Trophoblast cell (in vitro differentiated cells and primary cell): ENCODE measurements at regions not wholly inside any gene's neighbourhood (a gene's known extent, or its start where the extent isn't known, plus 50 kb on each side); places are given as distances from the start of the nearest gene placed in this dataset.

Source experiments
- DNase-seq, 2 donors: peaks; one replicate each; pipeline ENCODE4 v3.0.0-alpha.2; 2016
- H2AFZ ChIP-seq: 2 replicates; pipeline ENCODE4 v1.6.1; 2013; ENCODE audit warnings: low read length, moderate library complexity, mild to moderate bottlenecking; ENCODE audit not compliant: insufficient read depth, poor library complexity
- H2AK5ac ChIP-seq: 2 replicates; pipeline ENCODE4 v1.6.1; 2013; ENCODE audit warnings: mild to moderate bottlenecking, low read length
- H2BK120ac ChIP-seq: 2 replicates; pipeline ENCODE4 v1.6.1; 2013; ENCODE audit warnings: low read length, mild to moderate bottlenecking, moderate library complexity; ENCODE audit not compliant: insufficient read depth, poor library complexity
- H2BK12ac ChIP-seq: 2 replicates; pipeline ENCODE4 v1.6.1; 2013; ENCODE audit warnings: mild to moderate bottlenecking, low read length, moderate library complexity
- H2BK5ac ChIP-seq: 2 replicates; pipeline ENCODE4 v1.6.1; 2013; ENCODE audit warnings: low read length, low read depth, moderate library complexity, mild to moderate bottlenecking; ENCODE audit not compliant: poor library complexity
- H3K14ac ChIP-seq: 2 replicates; pipeline ENCODE4 v1.6.1; 2013; ENCODE audit warnings: mild to moderate bottlenecking, low read length
- H3K18ac ChIP-seq: 2 replicates; pipeline ENCODE4 v1.6.1; 2013; ENCODE audit warnings: mild to moderate bottlenecking, low read length
- H3K23ac ChIP-seq: 2 replicates; pipeline ENCODE4 v1.6.1; 2013; ENCODE audit warnings: low read length
- H3K27ac ChIP-seq: 2 replicates; pipeline ENCODE4 v1.5.1; 2013; ENCODE audit warnings: low read depth, mild to moderate bottlenecking, inconsistent platforms, low read length, moderate library complexity
- H3K27me3 ChIP-seq: 2 replicates; pipeline ENCODE4 v1.6.1; 2013; ENCODE audit warnings: inconsistent platforms, mild to moderate bottlenecking, low read length, moderate library complexity; ENCODE audit not compliant: insufficient read depth
- H3K36me3 ChIP-seq, 2 experiments: 1 replicate in 1 of 2; 2 replicates in 1 of 2; pipeline ENCODE4 v1.6.1; 2013; ENCODE audit warnings: low read length in 2 of 2, mild to moderate bottlenecking in 2 of 2, moderate library complexity in 1 of 2; ENCODE audit not compliant: insufficient read depth in 2 of 2, control insufficient read depth in 1 of 2
- H3K4ac ChIP-seq: 2 replicates; pipeline ENCODE4 v1.6.1; 2013; ENCODE audit warnings: low read depth, mild to moderate bottlenecking, low read length, moderate library complexity
- H3K4me1 ChIP-seq, 2 experiments: 1 replicate in 1 of 2; 2 replicates in 1 of 2; pipeline ENCODE4 v1.6.1; 2013; ENCODE audit warnings: low read length in 2 of 2, mild to moderate bottlenecking in 2 of 2, moderate library complexity in 1 of 2; ENCODE audit not compliant: insufficient read depth in 2 of 2, control insufficient read depth in 1 of 2
- H3K4me2 ChIP-seq: 2 replicates; pipeline ENCODE4 v1.6.1; 2013; ENCODE audit warnings: inconsistent platforms, mild to moderate bottlenecking, low read length, moderate library complexity
- H3K4me3 ChIP-seq: 2 replicates; pipeline ENCODE4 v1.5.1; 2013; ENCODE audit warnings: mild to moderate bottlenecking, low read depth, low read length, inconsistent platforms
- H3K79me1 ChIP-seq: one replicate; pipeline ENCODE4 v1.6.1; 2013; ENCODE audit warnings: low read length
- H3K79me2 ChIP-seq: 2 replicates; pipeline ENCODE4 v1.6.1; 2013; ENCODE audit warnings: low read length, mild to moderate bottlenecking; ENCODE audit not compliant: control insufficient read depth, insufficient read depth, poor library complexity
- H3K9ac ChIP-seq: 2 replicates; pipeline ENCODE4 v1.6.1; 2013; ENCODE audit warnings: mild to moderate bottlenecking, low read length
- H3K9me3 ChIP-seq: 2 replicates; pipeline ENCODE4 v1.6.1; 2013; ENCODE audit warnings: low read depth, mild to moderate bottlenecking, control low read depth, inconsistent platforms, low read length; ENCODE audit not compliant: insufficient read depth
- H4K12ac ChIP-seq: 2 replicates; pipeline ENCODE4 v1.6.1; 2013; ENCODE audit warnings: low read depth, mild to moderate bottlenecking, low read length, moderate library complexity
- H4K8ac ChIP-seq: 2 replicates; pipeline ENCODE4 v1.6.1; 2013; ENCODE audit warnings: low read depth, mild to moderate bottlenecking, low read length, moderate library complexity
- H4K91ac ChIP-seq: one replicate; pipeline ENCODE4 v1.6.1; 2013; ENCODE audit warnings: low read depth, mild to moderate bottlenecking, low read length, moderate library complexity
- WGBS: extraction: QIAGEN DNeasy Blood & Tissue Kit; methylation state at CpG from one replicate; pipeline ENCODE4 v1.1.7; 2013; ENCODE audit warnings: missing lambda C conversion rate; ENCODE audit not compliant: insufficient read length, insufficient coverage; ENCODE audit errors: extremely low coverage; 5-methylcytosine and 5-hydroxymethylcytosine counted together

DNA sequence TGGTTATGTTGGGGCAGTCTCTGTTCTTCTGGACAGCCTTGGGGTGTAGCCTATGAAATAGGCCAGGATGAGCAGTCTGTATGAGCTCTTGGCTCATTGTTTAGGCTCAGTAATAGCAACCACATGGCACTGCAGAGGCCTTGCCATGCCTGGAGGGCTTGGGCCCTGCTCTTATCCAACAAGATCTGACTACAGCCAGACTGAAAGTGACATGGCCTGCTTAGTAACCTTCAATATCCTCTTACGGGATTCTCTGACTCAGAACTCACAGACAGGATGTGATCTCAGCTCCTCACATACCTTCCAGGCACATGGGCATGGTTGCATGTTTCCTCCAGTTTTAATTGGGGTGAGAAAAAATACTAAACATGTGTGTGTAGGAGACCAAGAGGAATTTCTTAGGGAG is 289.3 kb downstream of the PTEN start:
- WGBS = no CpG with 5 or more reads among the region's 1 CpG
- peaks cover 8% of the 10 kb centered on the region for H3K79me1 ChIP-seq
- H3K4me2 ChIP-seq = no peak overlapping the region
- no peaks in the 10 kb centered on the region for H3K36me3 ChIP-seq
- H3K79me2 ChIP-seq = no peaks in the 10 kb centered on the region
- peak overlapping the region; percentile 73 for H3K27ac ChIP-seq
- H4K8ac ChIP-seq = peak overlapping the region; percentile 9
- H3K23ac ChIP-seq = no peak overlapping the region
- H3K4me3 ChIP-seq = no peak overlapping the region
- no peak overlapping the region for H4K91ac ChIP-seq
- H3K18ac ChIP-seq = no peak overlapping the region
- H3K9me3 ChIP-seq = no peaks in the 10 kb centered on the region
- H3K9ac ChIP-seq = no peak overlapping the region
- H2AK5ac ChIP-seq = no peak overlapping the region
- H3K4ac ChIP-seq = no peak overlapping the region
- H4K12ac ChIP-seq = no peak overlapping the region
- H2AFZ ChIP-seq = no peak overlapping the region
- no peaks in the 10 kb centered on the region for H3K27me3 ChIP-seq
- DNase-seq = peak; percentile 35 to 41
- no peak overlapping the region for H2BK120ac ChIP-seq
- H3K14ac ChIP-seq = no peak overlapping the region
- peak overlapping the region; percentile 25 for H2BK5ac ChIP-seq
- no peak overlapping the region for H2BK12ac ChIP-seq
- peaks cover 8 to 9% of the 10 kb centered on the region in 2 experiments for H3K4me1 ChIP-seq

DNA sequence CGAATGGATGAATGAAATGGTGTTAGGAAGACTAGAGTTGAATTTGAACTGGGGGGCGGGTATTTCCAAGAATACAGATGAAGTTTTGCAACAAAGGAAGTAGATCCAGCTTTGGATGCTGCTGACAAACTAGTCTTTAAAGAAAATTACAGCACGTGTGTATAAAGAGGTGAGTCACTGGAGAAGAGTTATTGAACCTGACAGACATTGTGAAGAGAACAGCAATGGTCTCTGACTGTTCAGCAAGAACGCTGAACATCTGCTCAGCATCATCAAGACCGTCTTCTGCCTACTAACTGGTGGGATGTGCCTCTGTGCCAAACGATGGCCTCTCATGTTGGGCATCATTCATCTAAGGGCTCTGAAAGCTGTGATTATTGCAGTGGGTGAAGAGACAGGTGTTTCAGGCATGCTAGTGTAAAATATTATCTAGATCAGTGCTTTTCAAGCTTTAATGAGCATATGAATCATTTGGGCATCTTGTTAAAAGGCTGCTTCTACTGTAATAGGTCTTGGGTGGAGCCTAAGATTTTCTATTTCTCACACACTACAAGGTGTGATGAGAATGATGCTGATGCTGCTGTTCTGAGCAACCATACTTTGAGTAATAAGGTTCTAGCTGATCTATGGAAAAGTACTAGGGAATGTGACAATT is 291.3 kb downstream of the PTEN start:
- no CpG with 5 or more reads among the region's 6 CpGs for WGBS
- no peak overlapping the region for H3K27ac ChIP-seq
- peaks cover 12 to 15% of the 10 kb centered on the region in 2 experiments for H3K4me1 ChIP-seq

DNA sequence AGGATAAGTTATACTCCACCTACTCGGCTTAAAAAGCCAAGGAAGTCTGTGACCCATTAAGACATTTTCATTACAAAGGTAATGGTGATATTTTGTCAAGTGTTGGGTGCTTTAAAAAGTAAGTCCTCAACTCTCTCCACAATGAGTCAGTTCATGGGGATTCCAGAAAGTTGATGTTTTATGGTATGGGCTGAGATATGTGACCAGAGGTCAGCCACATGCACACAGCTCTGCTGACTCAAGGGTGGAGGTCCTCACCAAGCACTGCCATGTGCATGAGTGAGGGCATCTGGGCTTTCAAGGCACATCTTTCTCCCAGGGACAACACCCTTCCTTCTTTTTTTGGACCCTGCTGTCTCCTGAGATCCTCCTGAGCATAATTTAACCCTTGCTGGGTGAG is 292.9 kb downstream of the PTEN start:
- Histone ChIP-seq H3K36me3 (no peaks in the 10 kb centered on the region), H3K14ac (no peak overlapping the region), H2BK5ac (no peak overlapping the region), H3K23ac (no peak overlapping the region), H4K8ac (no peak overlapping the region), H2BK12ac (no peak overlapping the region), H3K79me2 (no peaks in the 10 kb centered on the region), H3K27ac (no peak overlapping the region), H3K9ac (no peak overlapping the region), H3K27me3 (no peaks in the 10 kb centered on the region), H3K4me2 (no peak overlapping the region), H3K79me1 (peaks cover 8% of the 10 kb centered on the region), H3K4me3 (no peak overlapping the region), H4K12ac (no peak overlapping the region), H3K18ac (no peak overlapping the region), H2AK5ac (no peak overlapping the region), H3K4me1 (peaks cover 12 to 15% of the 10 kb centered on the region in 2 experiments), H4K91ac (no peak overlapping the region), H2AFZ (no peak overlapping the region), H2BK120ac (no peak overlapping the region), H3K4ac (no peak overlapping the region), H3K9me3 (no peaks in the 10 kb centered on the region)
- no CpG with 5 or more reads among the region's 1 CpG for WGBS
- peak in 1 of 2 donors; percentile 10 for DNase-seq

More for the DNA sequence above, 291.3 kb downstream of the PTEN start:
- H2BK5ac ChIP-seq = no peak overlapping the region
- no peak overlapping the region for H2BK12ac ChIP-seq
- H2AFZ ChIP-seq = no peak overlapping the region
- H2BK120ac ChIP-seq = no peak overlapping the region
- no peak overlapping the region for H4K8ac ChIP-seq
- no peaks in the 10 kb centered on the region for H3K27me3 ChIP-seq
- no peak for DNase-seq
- H3K79me2 ChIP-seq = no peaks in the 10 kb centered on the region
- H3K4me2 ChIP-seq = no peak overlapping the region
- H3K4ac ChIP-seq = no peak overlapping the region
- no peak overlapping the region for H3K4me3 ChIP-seq
- H3K36me3 ChIP-seq = no peaks in the 10 kb centered on the region
- no peak overlapping the region for H4K12ac ChIP-seq
- no peak overlapping the region for H3K23ac ChIP-seq
- no peak overlapping the region for H2AK5ac ChIP-seq
- no peak overlapping the region for H3K9ac ChIP-seq
- H3K14ac ChIP-seq = no peak overlapping the region
- H3K18ac ChIP-seq = no peak overlapping the region
- no peaks in the 10 kb centered on the region for H3K9me3 ChIP-seq
- H4K91ac ChIP-seq = no peak overlapping the region
- H3K79me1 ChIP-seq = peaks cover 8% of the 10 kb centered on the region

DNA sequence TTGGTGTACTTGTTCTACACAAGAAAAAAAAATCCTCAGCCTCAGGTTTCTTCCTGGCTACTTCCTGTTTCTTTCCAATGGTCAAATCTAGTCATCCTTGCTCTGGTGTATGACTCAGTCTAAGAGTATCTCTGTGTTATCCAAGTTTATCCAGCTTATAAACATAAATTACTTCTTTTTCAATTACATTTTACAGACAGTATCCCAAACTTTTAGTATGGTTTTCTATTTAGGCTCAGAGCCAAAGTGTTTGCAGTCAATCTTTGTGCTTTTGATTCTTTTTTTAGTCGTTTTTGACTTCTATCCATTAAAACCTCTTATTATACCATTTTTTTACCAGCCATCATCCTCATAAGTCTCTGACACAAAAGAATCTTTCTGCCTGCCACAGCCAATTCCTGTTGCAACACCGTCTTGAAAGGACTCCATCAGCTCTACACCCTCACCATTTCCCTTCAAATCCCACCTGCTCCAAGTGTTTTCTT is 294.6 kb downstream of the PTEN start:
- no peak overlapping the region for H3K23ac ChIP-seq
- no peak overlapping the region for H2AFZ ChIP-seq
- H4K12ac ChIP-seq = no peak overlapping the region
- no peak overlapping the region for H2BK120ac ChIP-seq
- no peaks in the 10 kb centered on the region for H3K9me3 ChIP-seq
- H3K14ac ChIP-seq = no peak overlapping the region
- no peaks in the 10 kb centered on the region for H3K79me2 ChIP-seq
- no peak overlapping the region for H3K9ac ChIP-seq
- H4K8ac ChIP-seq = no peak overlapping the region
- no CpG with 5 or more reads among the region's 2 CpGs for WGBS
- H3K27ac ChIP-seq = no peak overlapping the region
- no peak overlapping the region for H3K18ac ChIP-seq
- H2BK5ac ChIP-seq = no peak overlapping the region
- no peak overlapping the region for H2AK5ac ChIP-seq
- H4K91ac ChIP-seq = peak overlapping the region; percentile 57
- peak overlapping the region; percentile 61 for H2BK12ac ChIP-seq
- H3K27me3 ChIP-seq = no peaks in the 10 kb centered on the region
- H3K4me2 ChIP-seq = no peak overlapping the region
- H3K36me3 ChIP-seq = no peaks in the 10 kb centered on the region
- no peak overlapping the region for H3K4me3 ChIP-seq
- peaks cover 2% of the 10 kb centered on the region for H3K79me1 ChIP-seq
- no peak for DNase-seq
- H3K4me1 ChIP-seq = peaks cover 6 to 11% of the 10 kb centered on the region in 2 experiments
- H3K4ac ChIP-seq = no peak overlapping the region
